ENCODE measurements at regions not wholly inside any gene's neighbourhood (a gene's known extent, or its start where the extent isn't known, plus 50 kb on each side); places are given as distances from the start of the nearest gene placed in this dataset.

GRCh38 chr3:22103423-22103822, 352.4 kb upstream of the ZNF385D start:
- no peaks in the 10 kb centered on the region for H3K36me3 ChIP-seq (ENCODE audit: control insufficient read depth in 2 of 2, insufficient read depth in 1 of 2, low read length in 2 of 2)
- CTCF ChIA-PET = no interaction called here
- no peak overlapping the region for H3K4me3 ChIP-seq (ENCODE audit: low read depth, low read length)
- TF ChIP-seq ZNF449 (tag by site-specific recombination; IDR thresholded peaks at IDR 0.05) = no peak
- TF ChIP-seq, protein P1, sequence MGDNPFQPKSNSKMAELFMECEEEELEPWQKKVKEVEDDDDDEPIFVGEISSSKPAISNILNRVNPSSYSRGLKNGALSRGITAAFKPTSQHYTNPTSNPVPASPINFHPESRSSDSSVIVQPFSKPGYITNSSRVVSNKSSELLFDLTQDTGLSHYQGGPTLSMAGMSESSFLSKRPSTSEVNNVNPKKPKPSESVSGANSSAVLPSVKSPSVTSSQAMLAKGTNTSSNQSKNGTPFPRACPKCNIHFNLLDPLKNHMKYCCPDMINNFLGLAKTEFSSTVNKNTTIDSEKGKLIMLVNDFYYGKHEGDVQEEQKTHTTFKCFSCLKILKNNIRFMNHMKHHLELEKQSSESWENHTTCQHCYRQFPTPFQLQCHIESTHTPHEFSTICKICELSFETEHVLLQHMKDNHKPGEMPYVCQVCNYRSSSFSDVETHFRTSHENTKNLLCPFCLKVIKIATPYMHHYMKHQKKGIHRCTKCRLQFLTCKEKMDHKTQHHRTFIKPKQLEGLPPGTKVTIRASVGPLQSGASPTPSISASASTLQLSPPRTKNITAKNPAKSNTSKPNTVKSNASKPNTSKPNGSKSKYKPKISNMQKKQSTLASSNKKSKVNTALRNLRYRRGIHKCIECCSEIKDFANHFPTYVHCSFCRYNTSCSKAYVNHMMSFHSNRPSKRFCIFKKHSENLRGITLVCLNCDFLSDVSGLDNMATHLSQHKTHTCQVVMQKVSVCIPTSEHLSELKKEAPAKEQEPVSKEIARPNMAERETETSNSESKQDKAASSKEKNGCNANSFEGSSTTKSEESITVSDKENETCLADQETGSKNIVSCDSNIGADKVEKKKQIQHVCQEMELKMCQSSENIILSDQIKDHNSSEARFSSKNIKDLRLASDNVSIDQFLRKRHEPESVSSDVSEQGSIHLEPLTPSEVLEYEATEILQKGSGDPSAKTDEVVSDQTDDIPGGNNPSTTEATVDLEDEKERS (tag by site-specific recombination; IDR thresholded peaks at IDR 0.05) = no peak
- TF ChIP-seq SP3 (tag by site-specific recombination; IDR thresholded peaks at IDR 0.05) = no peak
- no peak for TF ChIP-seq ZBTB1 (tag by site-specific recombination; IDR thresholded peaks at IDR 0.05)
- TF ChIP-seq ZSCAN23 (tag by site-specific recombination; IDR thresholded peaks at IDR 0.05) = no peak
- TF ChIP-seq, protein P2, sequence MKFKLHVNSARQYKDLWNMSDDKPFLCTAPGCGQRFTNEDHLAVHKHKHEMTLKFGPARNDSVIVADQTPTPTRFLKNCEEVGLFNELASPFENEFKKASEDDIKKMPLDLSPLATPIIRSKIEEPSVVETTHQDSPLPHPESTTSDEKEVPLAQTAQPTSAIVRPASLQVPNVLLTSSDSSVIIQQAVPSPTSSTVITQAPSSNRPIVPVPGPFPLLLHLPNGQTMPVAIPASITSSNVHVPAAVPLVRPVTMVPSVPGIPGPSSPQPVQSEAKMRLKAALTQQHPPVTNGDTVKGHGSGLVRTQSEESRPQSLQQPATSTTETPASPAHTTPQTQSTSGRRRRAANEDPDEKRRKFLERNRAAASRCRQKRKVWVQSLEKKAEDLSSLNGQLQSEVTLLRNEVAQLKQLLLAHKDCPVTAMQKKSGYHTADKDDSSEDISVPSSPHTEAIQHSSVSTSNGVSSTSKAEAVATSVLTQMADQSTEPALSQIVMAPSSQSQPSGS (tag by site-specific recombination; IDR thresholded peaks at IDR 0.05; ENCODE audit: low read depth) = no peak
- TF ChIP-seq ZBTB48 (tag by site-specific recombination; IDR thresholded peaks at IDR 0.05) = no peak
- no peak for TF ChIP-seq ZNF521 (tag by site-specific recombination; IDR thresholded peaks at IDR 0.05)
- no peak for TF ChIP-seq ZNF366 (tag by site-specific recombination; conservative IDR thresholded peaks at IDR 0.05)
- no peak for TF ChIP-seq ZNF423 (tag by site-specific recombination; IDR thresholded peaks at IDR 0.05)
- no peaks in the 10 kb centered on the region for H3K4me1 ChIP-seq (ENCODE audit: control insufficient read depth, insufficient read depth, low read length)
- H3K9me3 ChIP-seq (ENCODE audit: control insufficient read depth, insufficient read depth, low read depth, low read length) = no peaks in the 10 kb centered on the region
- no peak overlapping the region for H3K27ac ChIP-seq (ENCODE audit: extremely low read depth, low read depth, low read length)
- POLR2A ChIA-PET = no interaction called here

DNA sequence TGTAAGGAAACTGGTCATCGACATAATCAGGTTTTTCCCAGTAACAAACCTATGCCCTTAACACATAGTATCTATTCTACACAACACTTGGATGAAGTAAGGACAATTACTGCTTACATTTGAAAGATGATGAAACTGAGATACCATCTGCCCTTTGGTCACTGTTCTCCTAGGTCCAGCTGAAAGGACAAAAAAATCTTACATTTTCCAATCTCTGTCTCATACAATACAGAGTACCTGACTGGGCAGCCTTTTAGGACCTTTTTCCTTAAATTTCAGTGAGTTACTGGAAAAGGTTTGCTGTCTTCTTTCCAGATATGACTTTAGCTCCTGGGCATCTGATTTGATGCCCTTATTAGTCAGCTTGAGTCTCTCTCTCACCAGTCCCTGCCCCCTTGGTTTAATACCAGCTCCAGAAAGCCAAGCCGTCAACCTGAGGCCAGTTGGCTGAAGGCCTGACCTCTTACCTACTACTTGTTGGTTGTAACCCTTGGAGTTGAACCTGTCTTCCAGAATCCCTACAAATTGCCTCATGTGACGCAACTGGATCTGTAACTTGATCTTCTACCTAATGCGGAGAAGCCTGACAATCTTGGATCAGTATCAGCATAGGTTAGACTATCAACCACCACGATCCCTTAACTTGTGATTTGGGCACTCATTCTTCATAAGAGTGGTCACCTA, 355.3 kb upstream of the ZNF385D start:
- no peak overlapping the region for H3K4me3 ChIP-seq (ENCODE audit: low read depth, low read length)
- ChIA-PET POLR2A (no interaction called here), CTCF (no interaction called here)

More for the DNA sequence above, 355.3 kb upstream of the ZNF385D start:
- no peaks in the 10 kb centered on the region for H3K9me3 ChIP-seq (ENCODE audit: control insufficient read depth, insufficient read depth, low read depth, low read length)
- TF ChIP-seq ZFP69B (tag by site-specific recombination; IDR thresholded peaks at IDR 0.05) = no peak
- TF ChIP-seq ZNF266 (tag by site-specific recombination; IDR thresholded peaks at IDR 0.05; ENCODE audit: low read depth) = no peak
- no peak for TF ChIP-seq ZNF169 (tag by site-specific recombination; IDR thresholded peaks at IDR 0.05)
- no peak for TF ChIP-seq SP2 (tag by site-specific recombination; IDR thresholded peaks at IDR 0.05)
- no peak for TF ChIP-seq REPIN1 (tag by site-specific recombination; IDR thresholded peaks at IDR 0.05; ENCODE audit: low read depth)
- no peak for TF ChIP-seq ZNF518A (tag by site-specific recombination; conservative IDR thresholded peaks at IDR 0.05; ENCODE audit: low read depth)
- TF ChIP-seq ZNF274 (IDR thresholded peaks at IDR 0.05; ENCODE audit: low read length) = no peak
- no peak for TF ChIP-seq ZNF274 (tag by site-specific recombination; IDR thresholded peaks at IDR 0.05; ENCODE audit: borderline replicate concordance)
- TF ChIP-seq ZNF132 (tag by site-specific recombination; IDR thresholded peaks at IDR 0.05; ENCODE audit: borderline replicate concordance) = no peak
- H3K27ac ChIP-seq (ENCODE audit: extremely low read depth, low read depth, low read length) = no peak overlapping the region
- no peaks in the 10 kb centered on the region for H3K4me1 ChIP-seq (ENCODE audit: control insufficient read depth, insufficient read depth, low read length)
- no peaks in the 10 kb centered on the region for H3K36me3 ChIP-seq (ENCODE audit: control insufficient read depth in 2 of 2, insufficient read depth in 1 of 2, low read length in 2 of 2)

Measured in HEK293 (cell line).